MCF 10A (cell line): ENCODE measurements at regions not wholly inside any gene's neighbourhood (a gene's known extent, or its start where the extent isn't known, plus 50 kb on each side); places are given as distances from the start of the nearest gene placed in this dataset.

Experiments
- BruUV-seq: library from RNA; stranded (reverse); fragments of 400-500 nt; replicated peaks from 2 replicates; lab custom pipeline; 2021; lab: Mats Ljungman, UMichigan
- CTCF ChIA-PET: fragments of 300-600 bp; sonication (Branson Sonifier 250); formaldehyde crosslinking; extraction: SDS; loops from one replicate; lab custom pipeline; 2021; ENCODE audit warnings: antibody characterized with exemption, inconsistent platforms; lab: Yijun Ruan, JAX
- POLR2A ChIA-PET: fragments of 300-600, 350-650 bp; sonication (Branson Sonifier 250); formaldehyde crosslinking; extraction: SDS; loops from one replicate; lab custom pipeline; 2020; ENCODE audit warnings: antibody characterized with exemption, inconsistent platforms; lab: Yijun Ruan, JAX
- DNase-seq: peaks from one replicate; pipeline ENCODE4 v3.0.0-alpha.2; 2018; ENCODE audit not compliant: unreplicated experiment
- H3K27ac Mint-ChIP-seq: one replicate; pipeline ENCODE4 v1.8.0; 2022; ENCODE audit warnings: mild to moderate bottlenecking, low read depth, mixed read lengths; ENCODE audit not compliant: unreplicated experiment
- H3K27me3 Mint-ChIP-seq: one replicate; pipeline ENCODE4 v1.8.0; 2022; ENCODE audit warnings: mixed read lengths; ENCODE audit not compliant: insufficient read depth, unreplicated experiment
- H3K36me3 Mint-ChIP-seq: one replicate; pipeline ENCODE4 v1.8.0; 2022; ENCODE audit warnings: mild to moderate bottlenecking, moderate library complexity, mixed read lengths; ENCODE audit not compliant: insufficient read depth, unreplicated experiment
- H3K4me1 Mint-ChIP-seq: one replicate; pipeline ENCODE4 v1.8.0; 2022; ENCODE audit warnings: mixed read lengths; ENCODE audit not compliant: insufficient read depth, unreplicated experiment
- H3K4me3 Mint-ChIP-seq: one replicate; pipeline ENCODE4 v1.8.0; 2022; ENCODE audit warnings: mild to moderate bottlenecking, moderate library complexity, mixed read lengths; ENCODE audit not compliant: unreplicated experiment
- H3K9me3 Mint-ChIP-seq: one replicate; pipeline ENCODE4 v1.8.0; 2022; ENCODE audit warnings: mixed read lengths; ENCODE audit not compliant: unreplicated experiment
- CTCF ChIP-seq: fragments of 200-600 bp; IDR thresholded peaks from one replicate; pipeline ENCODE4 v1.8.0; 2022; ENCODE audit warnings: antibody characterized with exemption, mild to moderate bottlenecking; ENCODE audit not compliant: unreplicated experiment
- intact Hi-C: fragments of 100-400 bp; cut with micrococcal nuclease; formaldehyde crosslinking; loops from 2 replicates; pipeline ENCODE4 v1.14.1; 2022

GRCh38 chr1:191734321-191734720 is 423.9 kb upstream of the RGS18 start:
- H3K27me3 Mint-ChIP-seq: no peaks in the 10 kb centered on the region
- CTCF ChIA-PET: no interaction called here

GRCh38 chr1:191739544-191739943 is 418.7 kb upstream of the RGS18 start:
- Mint-ChIP-seq H3K27me3 (no peaks in the 10 kb centered on the region), H3K4me1 (no peaks in the 10 kb centered on the region), H3K36me3 (no peaks in the 10 kb centered on the region), H3K4me3 (no peak overlapping the region), H3K9me3 (no peaks in the 10 kb centered on the region), H3K27ac (no peak overlapping the region)
- TF ChIP-seq CTCF: no peak
- intact Hi-C loops: no loop called here
- no peak for DNase-seq
- POLR2A ChIA-PET: no interaction called here
- BruUV-seq: no TSS peak
- CTCF ChIA-PET: no interaction called here

More at GRCh38 chr1:191734321-191734720, 423.9 kb upstream of the RGS18 start:
- H3K4me1 Mint-ChIP-seq: no peaks in the 10 kb centered on the region
- TF ChIP-seq CTCF: no peak
- H3K9me3 Mint-ChIP-seq: no peaks in the 10 kb centered on the region
- no TSS peak for BruUV-seq
- no peak overlapping the region for H3K27ac Mint-ChIP-seq
- H3K36me3 Mint-ChIP-seq: no peaks in the 10 kb centered on the region
- H3K4me3 Mint-ChIP-seq: no peak overlapping the region
- intact Hi-C loops: no loop called here
- no peak for DNase-seq
- POLR2A ChIA-PET: no interaction called here

DNA sequence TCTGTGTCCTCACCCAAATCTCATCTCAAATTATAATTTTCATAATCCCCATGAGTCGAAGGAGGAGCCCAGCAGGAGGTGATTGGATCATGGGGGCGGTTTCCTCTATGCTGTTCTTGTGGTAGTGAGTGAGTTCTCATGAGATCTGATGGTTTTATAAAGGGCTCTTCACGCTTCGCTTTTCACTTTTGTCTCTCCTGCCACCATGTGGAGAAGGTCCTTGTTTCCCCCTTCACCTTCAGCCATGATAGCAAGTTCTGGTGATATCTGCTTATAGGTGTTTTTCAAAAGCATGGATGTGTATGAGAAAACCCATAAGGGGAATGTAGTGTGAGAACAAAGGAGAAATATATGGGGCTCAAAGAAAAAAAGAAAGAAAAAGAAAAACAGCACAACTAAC is 405.9 kb upstream of the RGS18 start:
- H3K4me3 Mint-ChIP-seq: no peak overlapping the region
- no peaks in the 10 kb centered on the region for H3K27me3 Mint-ChIP-seq
- no peak for DNase-seq
- H3K4me1 Mint-ChIP-seq: no peaks in the 10 kb centered on the region
- ChIA-PET POLR2A (interaction anchor here (0.6 kb wide), 1 partner anchor 121 kb away, joined by 3 read pairs; no protein-coding TSS in a partner anchor), CTCF (interaction anchor here (0.6 to 0.7 kb wide), 4 partner anchors 346 to 1354 kb away, joined by 3 to 4 read pairs (median 3); no protein-coding TSS in a partner anchor)
- H3K36me3 Mint-ChIP-seq: no peaks in the 10 kb centered on the region
- intact Hi-C loops: no loop called here
- H3K27ac Mint-ChIP-seq: no peak overlapping the region
- no TSS peak for BruUV-seq
- TF ChIP-seq CTCF: no peak
- no peaks in the 10 kb centered on the region for H3K9me3 Mint-ChIP-seq

GRCh38 chr1:191760016-191760415 is 398.2 kb upstream of the RGS18 start:
- BruUV-seq: no TSS peak
- H3K27ac Mint-ChIP-seq: no peak overlapping the region
- no peaks in the 10 kb centered on the region for H3K36me3 Mint-ChIP-seq
- no peak overlapping the region for H3K4me3 Mint-ChIP-seq
- no peaks in the 10 kb centered on the region for H3K4me1 Mint-ChIP-seq
- no peaks in the 10 kb centered on the region for H3K9me3 Mint-ChIP-seq
- POLR2A ChIA-PET: interaction anchor here (0.6 kb wide), 1 partner anchor 387 kb away, joined by 3 read pairs; no protein-coding TSS in a partner anchor
- TF ChIP-seq CTCF: no peak
- no peaks in the 10 kb centered on the region for H3K27me3 Mint-ChIP-seq
- intact Hi-C loops: no loop called here
- DNase-seq: peak; percentile 58
- CTCF ChIA-PET: interaction anchor here (0.6 kb wide), 1 partner anchor 9 kb away, joined by 3 read pairs; no protein-coding TSS in a partner anchor
